ENCODE measurements at regions not wholly inside any gene's neighbourhood (a gene's known extent, or its start where the extent isn't known, plus 50 kb on each side); places are given as distances from the start of the nearest gene placed in this dataset.

DNA sequence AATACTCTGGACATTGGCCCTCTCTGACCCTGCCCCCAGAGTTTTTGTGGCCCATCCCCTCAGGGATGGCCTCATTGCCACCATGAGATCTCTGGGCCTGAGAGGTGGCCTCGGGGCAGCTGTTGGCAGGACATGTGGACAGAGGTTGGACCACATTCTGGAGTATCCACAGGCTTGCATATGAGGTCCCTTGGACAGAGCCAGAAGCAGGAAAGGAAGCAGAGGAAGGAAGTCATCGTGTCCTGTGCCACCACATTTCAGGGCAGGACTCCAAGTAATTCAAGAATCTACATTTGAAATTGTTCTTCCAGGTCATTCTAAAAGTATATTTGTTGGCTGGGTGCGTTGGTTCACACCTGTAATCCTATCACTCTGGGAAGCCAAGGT, 95.9 kb upstream of the PPP2R5A start:
- no peak overlapping the region for H3K4me3 ChIP-seq (ENCODE audit: low read depth, low read length)
- DNase-seq (ENCODE audit: low read depth, low spot score): no peak
- TF ChIP-seq, protein P1, sequence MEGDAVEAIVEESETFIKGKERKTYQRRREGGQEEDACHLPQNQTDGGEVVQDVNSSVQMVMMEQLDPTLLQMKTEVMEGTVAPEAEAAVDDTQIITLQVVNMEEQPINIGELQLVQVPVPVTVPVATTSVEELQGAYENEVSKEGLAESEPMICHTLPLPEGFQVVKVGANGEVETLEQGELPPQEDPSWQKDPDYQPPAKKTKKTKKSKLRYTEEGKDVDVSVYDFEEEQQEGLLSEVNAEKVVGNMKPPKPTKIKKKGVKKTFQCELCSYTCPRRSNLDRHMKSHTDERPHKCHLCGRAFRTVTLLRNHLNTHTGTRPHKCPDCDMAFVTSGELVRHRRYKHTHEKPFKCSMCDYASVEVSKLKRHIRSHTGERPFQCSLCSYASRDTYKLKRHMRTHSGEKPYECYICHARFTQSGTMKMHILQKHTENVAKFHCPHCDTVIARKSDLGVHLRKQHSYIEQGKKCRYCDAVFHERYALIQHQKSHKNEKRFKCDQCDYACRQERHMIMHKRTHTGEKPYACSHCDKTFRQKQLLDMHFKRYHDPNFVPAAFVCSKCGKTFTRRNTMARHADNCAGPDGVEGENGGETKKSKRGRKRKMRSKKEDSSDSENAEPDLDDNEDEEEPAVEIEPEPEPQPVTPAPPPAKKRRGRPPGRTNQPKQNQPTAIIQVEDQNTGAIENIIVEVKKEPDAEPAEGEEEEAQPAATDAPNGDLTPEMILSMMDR (IDR thresholded peaks at IDR 0.05; ENCODE audit: low read depth, low read length): no peak
- in situ Hi-C loops (cut with HindIII; ENCODE audit: low sequenced_read_pairs): no loop called here

DNA sequence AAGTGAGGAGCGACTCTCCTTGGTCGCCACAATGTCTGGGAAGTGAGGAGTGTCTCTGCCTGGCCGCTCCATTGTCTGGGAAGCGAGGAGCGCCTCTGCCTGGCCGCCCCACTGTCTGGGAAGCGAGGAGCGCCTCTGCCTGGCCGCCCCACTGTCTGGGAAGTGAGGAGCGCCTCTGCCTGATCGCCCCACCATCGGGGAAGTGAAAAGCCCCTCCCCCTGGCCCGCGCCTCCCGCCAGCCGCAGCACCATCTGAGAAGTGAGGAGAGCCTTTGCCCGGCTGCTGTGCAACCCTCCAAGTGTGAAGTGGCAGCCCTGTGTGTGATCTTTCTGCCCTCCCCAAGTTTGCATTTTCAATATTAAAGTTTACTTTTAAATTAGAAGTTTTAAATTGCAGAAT, 95.0 kb upstream of the PPP2R5A start:
- in situ Hi-C loops (cut with HindIII; ENCODE audit: low sequenced_read_pairs): no loop called here
- TF ChIP-seq, protein P1 (IDR thresholded peaks at IDR 0.05; ENCODE audit: low read depth, low read length): no peak
- H3K4me3 ChIP-seq (ENCODE audit: low read depth, low read length): no peak overlapping the region
- DNase-seq (ENCODE audit: low read depth, low spot score): no peak

GRCh38 chr1:212192261-212192998, 92.8 kb upstream of the PPP2R5A start:
- no peak overlapping the region for H3K4me3 ChIP-seq (ENCODE audit: low read depth, low read length)
- DNase-seq (ENCODE audit: low read depth, low spot score): no peak
- TF ChIP-seq, protein P1 (IDR thresholded peaks at IDR 0.05; ENCODE audit: low read depth, low read length): no peak
- in situ Hi-C loops (cut with HindIII; ENCODE audit: low sequenced_read_pairs): no loop called here

- in situ Hi-C loops (cut with HindIII; ENCODE audit: low sequenced_read_pairs): no loop called here
- no peak for DNase-seq (ENCODE audit: low read depth, low spot score)
- H3K4me3 ChIP-seq (ENCODE audit: low read depth, low read length): no peak overlapping the region
- TF ChIP-seq, protein P1 (IDR thresholded peaks at IDR 0.05; ENCODE audit: low read depth, low read length): no peak
These were observed 88.9 kb upstream of the PPP2R5A start for GRCh38 chr1:212196355-212196754.

GRCh38 chr1:212201461-212201860, 83.7 kb upstream of the PPP2R5A start:
- H3K4me3 ChIP-seq (ENCODE audit: low read depth, low read length): no peak overlapping the region
- TF ChIP-seq, protein P1 (IDR thresholded peaks at IDR 0.05; ENCODE audit: low read depth, low read length): no peak
- DNase-seq (ENCODE audit: low read depth, low spot score): no peak
- in situ Hi-C loops (cut with HindIII; ENCODE audit: low sequenced_read_pairs): no loop called here

DNA sequence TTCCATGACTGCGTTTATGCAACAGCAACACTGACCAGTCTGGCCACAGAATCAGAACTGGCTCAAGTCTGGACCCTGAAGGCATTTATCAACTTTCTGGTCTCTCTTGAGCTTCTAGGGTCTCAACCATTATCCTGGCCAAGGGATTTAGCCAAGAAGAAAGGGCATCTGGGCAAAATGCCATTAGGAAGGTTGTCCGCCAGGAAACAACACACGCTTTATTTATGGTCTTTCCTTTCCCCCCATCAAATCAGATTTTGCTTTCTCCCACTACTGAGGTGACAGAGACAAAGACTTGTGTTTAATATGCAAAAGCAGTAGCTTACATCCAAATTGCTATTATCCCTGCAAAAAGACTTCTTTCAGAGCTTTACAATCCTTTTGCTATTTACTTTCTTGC, 81.6 kb upstream of the PPP2R5A start:
- TF ChIP-seq, protein P1 (IDR thresholded peaks at IDR 0.05; ENCODE audit: low read depth, low read length): no peak
- in situ Hi-C loops (cut with HindIII; ENCODE audit: low sequenced_read_pairs): no loop called here
- no peak for DNase-seq (ENCODE audit: low read depth, low spot score)

More for the DNA sequence above, 81.6 kb upstream of the PPP2R5A start:
- no peak overlapping the region for H3K4me3 ChIP-seq (ENCODE audit: low read depth, low read length)

Measured in astrocyte of the spinal cord (primary cell).